HG02870 (cell line): ENCODE measurements at regions not wholly inside any gene's neighbourhood (a gene's known extent, or its start where the extent isn't known, plus 50 kb on each side); places are given as distances from the start of the nearest gene placed in this dataset.
"Not testable (repeated sequence)": the region's sequence is repeated elsewhere in the genome, so short reads cannot be mapped to it uniquely, and the experiment has no call there.

ENCODE experiments used
- ATAC-seq: cut with Tn5 transposase; IDR thresholded peaks from one replicate; pipeline ENCODE4 v1.9.1; 2021; ENCODE audit warnings: mild to moderate bottlenecking, moderate library complexity; ENCODE audit not compliant: unreplicated experiment

- no peak for ATAC-seq
Observed at GRCh38 chr2:228798458-228799207, 472.5 kb downstream of the PID1 start.

- no peak for ATAC-seq
Observed at GRCh38 chr2:228796386-228796785, 474.7 kb downstream of the PID1 start.

GRCh38 chr2:228793116-228793515, 478.0 kb downstream of the PID1 start:
- ATAC-seq, result no peak

GRCh38 chr2:228786901-228787300, 484.2 kb downstream of the PID1 start:
- no peak for ATAC-seq

GRCh38 chr2:228782281-228782680, 488.8 kb downstream of the PID1 start:
- ATAC-seq, result no peak

- ATAC-seq, result no peak
Observed at GRCh38 chr2:228777855-228778355, 493.2 kb downstream of the PID1 start.

- ATAC-seq, result no peak
Observed at GRCh38 chr2:228774548-228774947, 496.5 kb downstream of the PID1 start.

- no peak for ATAC-seq
Observed at GRCh38 chr2:228771774-228772173, 499.3 kb downstream of the PID1 start.

- no peak for ATAC-seq
Observed at GRCh38 chr2:228771315-228771714, 499.8 kb downstream of the PID1 start.

GRCh38 chr2:228768818-228769217, 502.3 kb downstream of the PID1 start:
- ATAC-seq, result no peak

- ATAC-seq, result not testable (repeated sequence)
Observed at GRCh38 chr2:228768141-228768540, 502.9 kb downstream of the PID1 start.

GRCh38 chr2:228767196-228767595, 503.9 kb downstream of the PID1 start:
- ATAC-seq, result no peak

- no peak for ATAC-seq
Observed at GRCh38 chr2:228763379-228763981, 507.6 kb downstream of the PID1 start.

- ATAC-seq, result no peak
Observed at GRCh38 chr2:228762565-228762964, 508.5 kb downstream of the PID1 start.

- ATAC-seq, result not testable (repeated sequence)
Observed at GRCh38 chr2:228755661-228756060, 515.4 kb downstream of the PID1 start.

GRCh38 chr2:228747483-228747882, 523.6 kb downstream of the PID1 start:
- no peak for ATAC-seq

GRCh38 chr2:228738671-228739380, 532.3 kb downstream of the PID1 start:
- no peak for ATAC-seq

GRCh38 chr2:228735697-228736096, 535.4 kb downstream of the PID1 start:
- no peak for ATAC-seq

GRCh38 chr2:228731517-228731916, 539.6 kb downstream of the PID1 start:
- ATAC-seq, result no peak

- no peak for ATAC-seq
Observed at GRCh38 chr2:228728961-228729360, 542.1 kb downstream of the PID1 start.

GRCh38 chr2:228725031-228725430, 543.5 kb upstream of the SPHKAP start:
- no peak for ATAC-seq

GRCh38 chr2:228723599-228723998, 542.1 kb upstream of the SPHKAP start:
- no peak for ATAC-seq
